Keratinocyte (primary cell): ENCODE measurements at regions not wholly inside any gene's neighbourhood (a gene's known extent, or its start where the extent isn't known, plus 50 kb on each side); places are given as distances from the start of the nearest gene placed in this dataset.

Source experiments
- DNase-seq: peaks from one replicate; pipeline ENCODE4 v3.0.0-alpha.2; 2011; ENCODE audit warnings: low read depth, missing footprints, low spot score
- FAIRE-seq: peaks from 2 replicates; lab custom pipeline; 2011; peaks lifted over from hg19 to GRCh38; lab: Jason Lieb, UNC
- H2AFZ ChIP-seq: 2 replicates; pipeline ENCODE4 v1.6.0; 2012; ENCODE audit warnings: low read length, control low read depth, inconsistent platforms; ENCODE audit not compliant: control insufficient read depth
- H3K27ac ChIP-seq: 2 replicates; pipeline ENCODE4 v1.5.1; 2011; ENCODE audit warnings: low read length; ENCODE audit not compliant: control insufficient read depth, insufficient read depth
- H3K27me3 ChIP-seq: 3 replicates; pipeline ENCODE4 v1.6.0; 2011; ENCODE audit warnings: low read length; ENCODE audit not compliant: control insufficient read depth, insufficient read depth; ENCODE audit errors: extremely low read depth
- H3K36me3 ChIP-seq, 2 experiments: 2 replicates in 1 of 2; 3 replicates in 1 of 2; pipeline ENCODE4 v1.5.1; 2011; ENCODE audit warnings: low read length in 2 of 2, mild to moderate bottlenecking in 1 of 2; ENCODE audit not compliant: control insufficient read depth in 2 of 2, insufficient read depth in 2 of 2; ENCODE audit errors: extremely low read depth in 1 of 2
- H3K4me1 ChIP-seq: 3 replicates; pipeline ENCODE4 v1.5.1; 2011; ENCODE audit warnings: low read length; ENCODE audit not compliant: control insufficient read depth, insufficient read depth; ENCODE audit errors: extremely low read depth
- H3K4me2 ChIP-seq: 3 replicates; pipeline ENCODE4 v1.6.0; 2011; ENCODE audit warnings: low read depth, low read length; ENCODE audit not compliant: control insufficient read depth, insufficient read depth; ENCODE audit errors: extremely low read depth
- H3K4me3 ChIP-seq, 3 experiments: fragments of 200-600 bp in 1 of 3; sonication (generic) in 1 of 3; 2 replicates in 2 of 3; 3 replicates in 1 of 3; pipeline ENCODE4 v1.5.1; 2011 to 2016; ENCODE audit warnings: low read length in 3 of 3, mild to moderate bottlenecking in 3 of 3, control low read depth in 2 of 3, inconsistent platforms in 1 of 3, low read depth in 1 of 3, mixed read lengths in 1 of 3, mixed run types in 1 of 3, moderate library complexity in 1 of 3; ENCODE audit not compliant: control insufficient read depth in 2 of 3, insufficient read depth in 2 of 3; ENCODE audit errors: extremely low read depth in 1 of 3
- H3K79me2 ChIP-seq: 2 replicates; pipeline ENCODE4 v1.6.0; 2012; ENCODE audit warnings: low read length; ENCODE audit not compliant: control insufficient read depth, insufficient read depth
- H3K9ac ChIP-seq: 3 replicates; pipeline ENCODE4 v1.6.0; 2011; ENCODE audit warnings: low read length; ENCODE audit not compliant: control insufficient read depth, insufficient read depth; ENCODE audit errors: extremely low read depth
- H3K9me1 ChIP-seq: 3 replicates; pipeline ENCODE4 v1.6.0; 2011; ENCODE audit warnings: low read length; ENCODE audit not compliant: control insufficient read depth, insufficient read depth; ENCODE audit errors: extremely low read depth
- H3K9me3 ChIP-seq: 2 replicates; pipeline ENCODE4 v1.5.1; 2012; ENCODE audit warnings: low read depth, low read length; ENCODE audit not compliant: control insufficient read depth
- H4K20me1 ChIP-seq: 3 replicates; pipeline ENCODE4 v1.6.0; 2011; ENCODE audit warnings: low read length; ENCODE audit not compliant: control insufficient read depth, insufficient read depth; ENCODE audit errors: extremely low read depth
- EZH2 ChIP-seq: IDR thresholded peaks from one replicate; pipeline ENCODE4 v1.6.1; 2012; ENCODE audit warnings: inconsistent platforms, mild to moderate bottlenecking, low read length, moderate library complexity
- dilution Hi-C: fragments of 300-500 bp; cut with MboI; formaldehyde crosslinking; loops from one replicate; pipeline ENCODE4 v1.7.0; 2020; ENCODE audit warnings: low sequenced_read_pairs; ENCODE audit not compliant: extremely low pct_ligation_motif_present
- TF ChIP-seq, protein P1 (sequence below), 3 experiments: IDR thresholded peaks in 1 of 3; conservative IDR thresholded peaks in 1 of 3; optimal IDR thresholded peaks in 1 of 3; 2 replicates in 2 of 3; 3 replicates in 1 of 3; pipeline versions ENCODE3 to v1.5.1; 2011; ENCODE audit warnings: low read length in 3 of 3, mild to moderate bottlenecking in 3 of 3, moderate library complexity in 2 of 3, control low read depth in 1 of 3, inconsistent platforms in 1 of 3; ENCODE audit not compliant: insufficient read depth in 2 of 3; ENCODE audit errors: extremely low read depth in 1 of 3

DNA sequence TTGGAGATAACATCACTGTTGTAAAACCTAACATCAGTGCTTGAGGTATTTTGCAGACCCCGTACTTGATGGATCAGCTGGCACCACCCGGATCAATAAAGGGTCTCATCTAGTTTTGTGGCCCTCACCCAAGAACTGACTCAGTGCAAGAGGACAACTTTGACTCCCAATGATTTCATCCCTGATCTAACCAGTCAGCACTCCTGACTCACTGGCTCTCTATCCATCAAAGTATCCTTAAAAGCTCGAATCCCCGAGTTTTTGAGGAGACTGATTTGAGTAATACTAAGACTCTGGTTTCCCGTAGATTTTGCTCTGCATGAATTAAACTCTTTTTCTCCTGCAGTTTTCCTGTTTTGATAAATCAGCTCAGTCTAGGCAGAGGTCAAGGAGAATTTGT lies 2498.1 kb downstream of the PCDH7 start:
- DNase-seq (no peak), FAIRE-seq (no peak)
- no peak overlapping the region for H3K9ac ChIP-seq
- no peaks in the 10 kb centered on the region for H3K79me2 ChIP-seq
- no peaks in the 10 kb centered on the region for H3K4me1 ChIP-seq
- H3K36me3 ChIP-seq: no peaks in the 10 kb centered on the region
- TF ChIP-seq EZH2: no peak
- TF ChIP-seq, protein P1, sequence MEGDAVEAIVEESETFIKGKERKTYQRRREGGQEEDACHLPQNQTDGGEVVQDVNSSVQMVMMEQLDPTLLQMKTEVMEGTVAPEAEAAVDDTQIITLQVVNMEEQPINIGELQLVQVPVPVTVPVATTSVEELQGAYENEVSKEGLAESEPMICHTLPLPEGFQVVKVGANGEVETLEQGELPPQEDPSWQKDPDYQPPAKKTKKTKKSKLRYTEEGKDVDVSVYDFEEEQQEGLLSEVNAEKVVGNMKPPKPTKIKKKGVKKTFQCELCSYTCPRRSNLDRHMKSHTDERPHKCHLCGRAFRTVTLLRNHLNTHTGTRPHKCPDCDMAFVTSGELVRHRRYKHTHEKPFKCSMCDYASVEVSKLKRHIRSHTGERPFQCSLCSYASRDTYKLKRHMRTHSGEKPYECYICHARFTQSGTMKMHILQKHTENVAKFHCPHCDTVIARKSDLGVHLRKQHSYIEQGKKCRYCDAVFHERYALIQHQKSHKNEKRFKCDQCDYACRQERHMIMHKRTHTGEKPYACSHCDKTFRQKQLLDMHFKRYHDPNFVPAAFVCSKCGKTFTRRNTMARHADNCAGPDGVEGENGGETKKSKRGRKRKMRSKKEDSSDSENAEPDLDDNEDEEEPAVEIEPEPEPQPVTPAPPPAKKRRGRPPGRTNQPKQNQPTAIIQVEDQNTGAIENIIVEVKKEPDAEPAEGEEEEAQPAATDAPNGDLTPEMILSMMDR (optimal IDR thresholded peaks at IDR 0.05 in 1 of 3, IDR thresholded peaks at IDR 0.05 in 1 of 3, conservative IDR thresholded peaks at IDR 0.05 in 1 of 3; ENCODE audit: extremely low read depth in 1 of 3, insufficient read depth in 2 of 3, low read length in 3 of 3): no peak
- no peaks in the 10 kb centered on the region for H3K9me3 ChIP-seq
- H3K27me3 ChIP-seq: no peaks in the 10 kb centered on the region
- dilution Hi-C loops: no loop called here
- H3K27ac ChIP-seq: no peak overlapping the region
- H3K4me3 ChIP-seq: no peak overlapping the region
- no peak overlapping the region for H3K4me2 ChIP-seq
- H3K9me1 ChIP-seq: no peaks in the 10 kb centered on the region
- H2AFZ ChIP-seq: no peak overlapping the region
- H4K20me1 ChIP-seq: no peaks in the 10 kb centered on the region

GRCh38 chr4:33226133-33226532 lies 2506.0 kb downstream of the PCDH7 start:
- H3K4me1 ChIP-seq: no peaks in the 10 kb centered on the region
- H3K9me1 ChIP-seq: no peaks in the 10 kb centered on the region
- H3K4me2 ChIP-seq: no peak overlapping the region
- H3K9ac ChIP-seq: no peak overlapping the region
- H3K9me3 ChIP-seq: no peaks in the 10 kb centered on the region
- TF ChIP-seq, protein P1 (optimal IDR thresholded peaks at IDR 0.05 in 1 of 3, IDR thresholded peaks at IDR 0.05 in 1 of 3, conservative IDR thresholded peaks at IDR 0.05 in 1 of 3; ENCODE audit: extremely low read depth in 1 of 3, insufficient read depth in 2 of 3, low read length in 3 of 3): no peak
- TF ChIP-seq EZH2: no peak
- FAIRE-seq (no peak), DNase-seq (no peak)
- no peaks in the 10 kb centered on the region for H3K79me2 ChIP-seq
- no peak overlapping the region for H2AFZ ChIP-seq
- no peak overlapping the region for H3K27ac ChIP-seq
- no peaks in the 10 kb centered on the region for H3K36me3 ChIP-seq
- no peaks in the 10 kb centered on the region for H4K20me1 ChIP-seq
- H3K27me3 ChIP-seq: no peaks in the 10 kb centered on the region
- no peak overlapping the region for H3K4me3 ChIP-seq
- dilution Hi-C loops: no loop called here
